ENCODE measurements at regions not wholly inside any gene's neighbourhood (a gene's known extent, or its start where the extent isn't known, plus 50 kb on each side); places are given as distances from the start of the nearest gene placed in this dataset.

DNA sequence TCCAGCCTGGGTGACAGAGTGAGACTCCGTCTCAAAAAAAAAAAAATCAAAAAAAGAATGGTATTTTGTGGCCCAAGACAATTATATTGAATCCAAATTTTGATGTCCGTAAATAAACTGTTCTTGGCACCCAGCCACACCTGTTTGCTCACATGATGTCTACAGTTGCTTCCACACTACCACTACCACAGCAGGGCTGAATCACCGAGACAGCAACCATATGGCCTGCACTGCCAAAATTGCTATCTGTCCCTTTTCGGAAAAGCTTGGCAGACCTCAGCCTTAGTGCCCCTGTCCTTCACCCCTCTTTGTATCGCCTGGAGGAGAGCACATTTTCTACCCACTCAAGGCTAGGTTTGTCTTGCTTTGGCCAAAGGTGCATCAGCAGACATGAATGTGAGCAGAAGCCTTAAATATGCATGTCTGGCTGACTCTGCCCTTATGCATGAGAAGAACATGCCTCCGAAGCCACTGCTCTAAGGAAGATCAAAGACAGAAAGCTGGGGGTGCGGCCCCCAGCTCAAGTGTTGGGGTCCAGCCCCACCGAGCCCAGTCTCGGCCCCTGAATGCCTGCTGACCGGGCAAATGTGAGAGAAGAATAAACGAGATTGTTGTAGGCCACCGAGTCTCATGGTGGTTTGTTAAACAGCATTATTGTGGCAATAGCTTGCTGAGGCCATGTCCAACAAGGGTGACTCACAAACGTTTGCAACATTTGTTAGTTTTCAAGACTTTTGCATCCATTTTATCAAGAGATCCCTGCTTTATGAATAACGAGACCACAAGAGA, 108.1 kb downstream of the TPRA1 start:
- TF ChIP-seq CTCF (IDR thresholded peaks at IDR 0.05) (no peak), POLR2A (IDR thresholded peaks at IDR 0.05) (no peak)

Data from uterus (tissue), 2 donors.